ENCODE measurements at regions not wholly inside any gene's neighbourhood (a gene's known extent, or its start where the extent isn't known, plus 50 kb on each side); places are given as distances from the start of the nearest gene placed in this dataset.

DNA sequence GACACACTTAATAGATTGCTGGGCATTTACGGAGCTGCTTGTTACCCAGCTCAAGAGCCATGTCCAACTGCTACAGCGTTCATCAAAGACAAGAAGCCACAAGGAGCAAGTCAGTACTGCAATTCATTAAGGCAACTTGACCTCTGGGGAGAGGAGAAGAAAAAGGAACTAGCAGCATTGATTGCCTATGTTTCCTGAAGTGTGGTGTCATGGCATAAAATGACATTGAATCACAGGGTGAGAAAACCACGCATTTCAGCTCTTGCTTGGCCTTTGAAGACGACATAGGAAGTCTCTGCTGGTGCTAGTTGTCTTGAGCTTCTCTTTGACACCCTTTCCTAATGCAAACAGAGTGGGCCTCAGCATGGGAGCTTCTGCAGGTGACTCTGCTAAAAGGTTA, 139.1 kb downstream of the CDH26 start:
- no peak overlapping the region for H3K27ac ChIP-seq
- 64 to 78% (median 76%) methylated on average over 4 of the region's 4 CpGs for WGBS, 3 donors
- DNase-seq, result no peak
- no peaks in the 10 kb centered on the region for H3K36me3 ChIP-seq (ENCODE audit: insufficient read depth in 1 of 2, low read depth in 1 of 2)
- ATAC-seq, result no peak
- no peaks in the 10 kb centered on the region for H3K27me3 ChIP-seq (ENCODE audit: insufficient read depth in 3 of 3, low read length in 2 of 3)
- TF ChIP-seq, protein P1, sequence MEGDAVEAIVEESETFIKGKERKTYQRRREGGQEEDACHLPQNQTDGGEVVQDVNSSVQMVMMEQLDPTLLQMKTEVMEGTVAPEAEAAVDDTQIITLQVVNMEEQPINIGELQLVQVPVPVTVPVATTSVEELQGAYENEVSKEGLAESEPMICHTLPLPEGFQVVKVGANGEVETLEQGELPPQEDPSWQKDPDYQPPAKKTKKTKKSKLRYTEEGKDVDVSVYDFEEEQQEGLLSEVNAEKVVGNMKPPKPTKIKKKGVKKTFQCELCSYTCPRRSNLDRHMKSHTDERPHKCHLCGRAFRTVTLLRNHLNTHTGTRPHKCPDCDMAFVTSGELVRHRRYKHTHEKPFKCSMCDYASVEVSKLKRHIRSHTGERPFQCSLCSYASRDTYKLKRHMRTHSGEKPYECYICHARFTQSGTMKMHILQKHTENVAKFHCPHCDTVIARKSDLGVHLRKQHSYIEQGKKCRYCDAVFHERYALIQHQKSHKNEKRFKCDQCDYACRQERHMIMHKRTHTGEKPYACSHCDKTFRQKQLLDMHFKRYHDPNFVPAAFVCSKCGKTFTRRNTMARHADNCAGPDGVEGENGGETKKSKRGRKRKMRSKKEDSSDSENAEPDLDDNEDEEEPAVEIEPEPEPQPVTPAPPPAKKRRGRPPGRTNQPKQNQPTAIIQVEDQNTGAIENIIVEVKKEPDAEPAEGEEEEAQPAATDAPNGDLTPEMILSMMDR (IDR thresholded peaks at IDR 0.05), result no peak
- intact Hi-C loops (cut with DNase I), result loop anchor here in 1 of 2 donors (10.0 kb wide), 1 partner anchor 62 kb away; no protein-coding TSS in a partner anchor
- H3K4me1 ChIP-seq, result no peaks in the 10 kb centered on the region
- no peak overlapping the region for H3K4me3 ChIP-seq
- H3K9me3 ChIP-seq, result no peaks in the 10 kb centered on the region

DNA sequence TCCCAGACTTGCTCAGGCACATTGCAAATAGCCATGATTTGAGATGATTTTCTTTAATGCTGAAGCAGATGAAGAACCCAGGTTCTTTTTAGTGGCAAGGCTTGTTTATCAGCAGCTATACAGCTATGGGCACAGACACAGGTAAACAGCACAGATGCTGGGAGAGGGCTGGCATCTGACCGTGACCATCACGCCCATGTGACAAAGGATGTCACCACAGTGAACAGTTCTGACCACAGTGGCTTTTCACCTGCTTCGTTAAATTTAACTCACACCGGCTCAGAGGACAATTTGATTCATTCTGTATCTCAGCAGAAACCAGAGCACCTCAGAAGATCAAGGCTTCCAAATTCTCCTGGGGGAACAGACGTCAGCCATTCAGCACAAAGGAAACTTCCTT, 142.6 kb downstream of the CDH26 start:
- Histone ChIP-seq H3K27me3 (ENCODE audit: insufficient read depth in 3 of 3, low read length in 2 of 3) (no peaks in the 10 kb centered on the region), H3K4me1 (peaks cover 3% of the 10 kb centered on the region), H3K27ac (no peak overlapping the region), H3K36me3 (ENCODE audit: insufficient read depth in 1 of 2, low read depth in 1 of 2) (no peaks in the 10 kb centered on the region), H3K9me3 (no peaks in the 10 kb centered on the region), H3K4me3 (no peak overlapping the region)
- intact Hi-C loops (cut with DNase I), result no loop called here
- ATAC-seq (no peak), DNase-seq (no peak)
- TF ChIP-seq, protein P1 (IDR thresholded peaks at IDR 0.05), result no peak
- WGBS, 3 donors, result 78 to 89% (median 80%) methylated on average over 5 of the region's 5 CpGs

DNA sequence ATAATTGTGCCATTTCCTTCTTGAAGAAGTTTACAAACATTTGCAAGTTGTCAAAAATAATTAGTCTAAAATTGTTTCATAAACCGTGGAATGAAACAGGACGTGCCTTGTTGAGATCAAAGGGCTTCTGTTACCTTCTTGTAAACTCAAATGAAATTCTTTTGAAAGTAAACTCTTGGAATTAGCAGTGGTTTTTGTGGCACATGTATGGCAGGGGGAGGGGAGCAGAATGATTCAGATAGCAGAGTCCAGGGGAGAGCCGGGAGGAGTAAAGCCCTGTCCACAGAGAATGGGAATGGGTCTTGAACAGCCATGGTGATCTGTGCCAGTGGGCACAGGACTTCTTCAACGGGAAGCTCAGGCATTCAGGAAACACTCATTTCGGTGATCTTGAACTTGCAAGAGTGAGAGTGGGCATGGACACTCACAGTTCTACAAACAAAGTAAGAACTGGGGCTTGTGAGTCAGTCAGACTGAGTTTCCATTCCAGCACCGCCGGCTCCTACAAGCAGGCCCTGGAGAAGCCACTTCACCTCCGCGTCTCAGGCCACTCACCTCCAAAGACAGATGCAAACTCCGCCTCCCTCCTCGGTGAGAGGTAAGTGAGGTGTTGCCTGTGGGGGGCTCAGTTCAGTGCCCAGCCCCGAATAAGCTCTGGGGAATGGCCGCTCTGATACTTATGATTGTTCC, 143.1 kb downstream of the CDH26 start:
- WGBS, 3 donors, result 76 to 84% (median 83%) methylated on average over 13 of the region's 13 CpGs
- no peaks in the 10 kb centered on the region for H3K9me3 ChIP-seq
- ATAC-seq (no peak), DNase-seq (no peak)
- no peaks in the 10 kb centered on the region for H3K27me3 ChIP-seq (ENCODE audit: insufficient read depth in 3 of 3, low read length in 2 of 3)
- no peak overlapping the region for H3K4me3 ChIP-seq
- peaks cover 3% of the 10 kb centered on the region for H3K4me1 ChIP-seq
- TF ChIP-seq, protein P1 (IDR thresholded peaks at IDR 0.05), result no peak
- intact Hi-C loops (cut with DNase I), result no loop called here
- H3K27ac ChIP-seq, result no peak overlapping the region
- H3K36me3 ChIP-seq (ENCODE audit: insufficient read depth in 1 of 2, low read depth in 1 of 2), result no peaks in the 10 kb centered on the region

DNA sequence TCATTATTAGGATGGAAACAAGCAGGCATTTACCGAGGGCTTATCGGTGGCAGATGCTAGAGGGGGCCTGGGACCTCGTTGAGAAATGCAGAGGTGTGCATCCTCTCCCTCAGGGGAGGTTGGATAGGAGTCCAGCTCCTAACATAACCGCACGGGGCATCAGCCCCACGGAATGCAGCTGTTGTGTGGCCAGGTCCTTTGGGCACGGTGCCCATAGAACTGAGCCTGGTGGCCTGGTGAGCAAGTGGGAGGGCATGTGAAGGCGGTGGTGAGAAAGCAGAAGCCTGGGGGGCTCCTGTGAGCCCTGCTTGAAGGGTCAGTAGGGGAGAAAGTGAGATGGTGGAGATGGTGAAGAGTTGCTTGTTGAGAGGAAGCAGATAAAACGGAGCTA, 143.7 kb downstream of the CDH26 start:
- peaks cover 3% of the 10 kb centered on the region for H3K4me1 ChIP-seq
- no peaks in the 10 kb centered on the region for H3K36me3 ChIP-seq (ENCODE audit: insufficient read depth in 1 of 2, low read depth in 1 of 2)
- ATAC-seq (peak in 3 of 4 donors; percentile 38 to 74 (median 44)), DNase-seq (peak in 1 of 2 donors; percentile 57)
- H3K27ac ChIP-seq, result no peak overlapping the region
- no peaks in the 10 kb centered on the region for H3K9me3 ChIP-seq
- intact Hi-C loops (cut with DNase I), result no loop called here
- H3K27me3 ChIP-seq (ENCODE audit: insufficient read depth in 3 of 3, low read length in 2 of 3), result no peaks in the 10 kb centered on the region
- TF ChIP-seq, protein P1 (IDR thresholded peaks at IDR 0.05), result no peak
- no peak overlapping the region for H3K4me3 ChIP-seq
- 42 to 56% (median 48%) methylated on average over 9 of the region's 9 CpGs for WGBS, 3 donors
